ENCODE measurements at regions not wholly inside any gene's neighbourhood (a gene's known extent, or its start where the extent isn't known, plus 50 kb on each side); places are given as distances from the start of the nearest gene placed in this dataset.
"Not testable (repeated sequence)": the region's sequence is repeated elsewhere in the genome, so short reads cannot be mapped to it uniquely, and the experiment has no call there.

DNA sequence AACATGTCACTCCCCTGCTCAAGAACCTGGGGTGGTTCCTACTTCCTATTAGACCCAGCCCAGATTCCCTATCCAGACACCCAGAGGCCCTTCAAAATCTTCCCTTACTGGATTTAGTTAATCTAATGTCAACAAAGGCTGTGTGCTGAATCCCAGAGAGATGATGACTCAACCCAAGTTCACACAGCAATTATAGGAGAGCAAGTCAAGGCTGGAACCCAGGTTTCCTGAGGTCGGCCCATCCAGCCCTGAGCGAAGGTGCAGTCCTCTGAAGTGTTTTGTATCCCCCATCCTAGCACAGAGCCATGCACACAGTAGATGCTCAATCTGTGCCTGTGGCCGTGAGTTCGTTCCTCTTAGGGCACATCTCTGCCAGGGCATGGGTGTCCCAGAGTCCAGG is 452.1 kb downstream of the GOLGA6L6 start:
- DNase-seq (ENCODE audit: low read depth in 2 of 2) = not testable (repeated sequence)

DNA sequence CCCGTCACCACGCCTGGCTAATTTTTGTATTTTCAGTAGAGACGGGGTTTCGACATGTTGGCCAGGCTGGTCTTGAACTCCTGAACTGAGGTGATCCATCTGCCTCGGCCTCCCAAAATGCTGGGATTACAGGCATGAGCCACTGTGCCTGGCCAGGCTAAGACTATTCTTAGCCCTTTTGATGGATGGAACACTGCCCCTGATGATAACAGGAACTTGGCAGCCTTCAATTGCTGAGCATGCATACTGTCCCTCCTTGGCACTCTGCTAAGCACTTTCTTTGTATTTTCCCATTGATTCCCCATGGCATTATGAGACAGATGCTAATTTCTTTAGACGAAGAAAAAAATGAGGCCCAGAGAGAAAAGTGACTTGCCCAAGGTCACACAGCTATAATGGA is 457.6 kb downstream of the GOLGA6L6 start:
- DNase-seq (ENCODE audit: low read depth in 2 of 2) = not testable (repeated sequence)

DNA sequence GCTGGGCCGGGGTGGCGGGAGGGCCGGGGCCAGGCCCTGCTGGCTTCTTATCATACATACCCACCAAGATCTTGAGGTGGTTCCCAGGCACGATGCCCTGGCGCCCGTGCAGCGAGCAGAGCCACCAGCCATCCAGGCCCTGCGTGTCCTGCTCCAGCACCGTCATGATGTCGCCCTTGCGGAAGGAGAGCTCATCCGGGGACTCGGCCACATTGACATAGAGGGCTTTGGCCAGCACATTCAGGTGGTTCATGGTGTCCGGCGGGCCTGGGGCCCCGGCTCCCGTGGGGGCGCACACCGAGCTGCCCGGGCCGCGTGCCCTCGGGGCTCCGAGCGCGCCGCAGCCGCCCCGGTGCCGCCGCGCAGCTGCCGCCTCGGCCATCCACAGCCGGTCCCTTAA is 467.5 kb downstream of the GOLGA6L6 start:
- DNase-seq (ENCODE audit: low read depth in 2 of 2) = not testable (repeated sequence)

DNA sequence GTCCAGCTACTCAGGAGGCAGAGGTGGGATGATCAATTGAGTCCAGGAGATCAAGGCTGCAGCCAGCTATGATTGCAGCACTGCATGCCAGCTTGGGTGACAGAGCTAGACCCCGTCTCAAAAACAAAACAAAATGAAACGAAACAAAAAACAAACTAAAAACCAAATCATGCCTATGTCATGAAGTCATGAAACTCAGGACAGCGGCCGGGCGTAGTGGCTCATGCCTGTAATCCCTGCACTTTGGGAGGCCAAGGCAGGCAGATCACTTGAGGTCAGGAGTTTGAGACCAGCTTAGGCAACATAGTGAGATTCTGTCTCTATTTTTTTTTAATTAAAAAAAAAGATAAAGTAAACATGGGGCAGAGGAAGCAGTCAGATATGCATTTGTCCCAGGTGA is 472.6 kb downstream of the GOLGA6L6 start:
- DNase-seq (ENCODE audit: low read depth in 2 of 2) = not testable (repeated sequence)

DNA sequence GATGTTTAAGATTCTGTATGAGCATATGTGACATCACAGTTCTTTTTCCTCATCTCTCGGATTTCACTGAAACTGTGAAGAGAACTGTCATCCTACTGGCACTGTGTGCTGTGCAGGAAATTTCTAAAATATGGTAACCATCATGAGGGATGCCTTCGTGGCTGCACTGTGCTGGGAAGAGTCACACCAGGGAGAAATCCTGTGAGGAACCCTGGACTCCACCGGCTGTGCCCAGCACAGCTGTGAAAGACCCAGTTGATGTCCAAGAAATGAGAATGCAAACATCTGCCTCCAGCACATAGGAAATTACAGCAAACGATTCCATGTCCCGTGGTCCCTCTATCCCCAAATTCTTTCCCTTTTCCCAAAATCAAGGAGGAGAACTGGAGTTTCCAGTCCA is 475.4 kb downstream of the GOLGA6L6 start:
- DNase-seq (ENCODE audit: low read depth in 2 of 2) = not testable (repeated sequence)

DNA sequence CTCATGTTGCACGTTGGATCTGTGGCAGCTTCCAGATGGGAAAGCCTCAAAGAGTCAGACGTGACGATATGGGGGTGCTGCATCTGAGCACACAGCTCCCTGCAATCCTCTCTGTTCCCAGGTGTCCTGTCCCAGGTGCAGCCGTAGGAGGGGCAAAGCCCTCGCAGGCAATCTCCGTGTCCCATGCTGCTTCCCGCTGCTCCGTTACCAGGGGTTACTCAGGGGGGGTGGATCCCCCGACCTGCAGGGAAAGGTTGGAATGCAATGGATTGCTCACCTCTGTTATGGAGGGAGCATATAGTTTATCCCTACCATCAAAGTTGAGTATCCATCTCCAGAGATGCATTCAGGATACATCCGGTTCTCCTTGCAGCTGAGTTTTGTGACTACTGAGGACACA is 476.1 kb downstream of the GOLGA6L6 start:
- DNase-seq (ENCODE audit: low read depth in 2 of 2) = not testable (repeated sequence)

DNA sequence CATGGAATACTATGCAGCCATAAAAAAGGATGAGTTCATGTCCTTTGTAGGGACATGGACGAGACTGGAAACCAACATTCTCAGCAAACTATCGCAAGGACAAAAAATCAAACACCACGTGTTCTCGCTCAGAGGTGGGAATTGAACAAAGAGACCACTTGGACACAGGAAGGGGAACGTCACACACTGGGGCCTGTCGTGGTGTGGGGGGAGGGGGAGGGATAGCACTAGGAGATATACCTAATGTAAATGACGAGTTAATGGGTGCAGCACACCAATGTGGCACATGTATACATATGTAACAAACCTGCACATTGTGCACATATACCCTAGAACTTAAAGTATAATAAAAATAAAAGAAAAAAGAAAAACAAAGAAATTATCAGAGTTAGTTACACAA is 478.4 kb downstream of the GOLGA6L6 start:
- not testable (repeated sequence) for DNase-seq (ENCODE audit: low read depth in 2 of 2)

DNA sequence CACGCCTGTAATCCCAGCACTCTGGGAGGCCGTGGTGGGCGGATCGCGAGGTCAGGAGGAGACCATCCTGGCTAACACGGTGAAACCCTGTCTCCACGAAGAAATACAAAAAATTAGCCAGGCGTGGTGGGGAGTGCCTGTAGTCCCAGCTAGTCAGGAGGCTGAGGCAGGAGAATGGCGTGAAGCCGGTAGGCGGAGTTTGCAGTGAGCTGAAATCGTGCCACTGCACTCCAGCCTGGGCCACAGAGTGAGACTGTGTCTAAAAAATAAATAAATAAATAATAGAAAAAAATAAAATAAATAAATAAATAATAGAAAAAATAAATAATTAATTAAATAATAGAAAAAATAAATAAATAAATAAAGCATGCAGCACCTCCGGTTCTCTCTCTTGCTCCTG is 480.8 kb downstream of the GOLGA6L6 start:
- DNase-seq (ENCODE audit: low read depth in 2 of 2) = not testable (repeated sequence)

DNA sequence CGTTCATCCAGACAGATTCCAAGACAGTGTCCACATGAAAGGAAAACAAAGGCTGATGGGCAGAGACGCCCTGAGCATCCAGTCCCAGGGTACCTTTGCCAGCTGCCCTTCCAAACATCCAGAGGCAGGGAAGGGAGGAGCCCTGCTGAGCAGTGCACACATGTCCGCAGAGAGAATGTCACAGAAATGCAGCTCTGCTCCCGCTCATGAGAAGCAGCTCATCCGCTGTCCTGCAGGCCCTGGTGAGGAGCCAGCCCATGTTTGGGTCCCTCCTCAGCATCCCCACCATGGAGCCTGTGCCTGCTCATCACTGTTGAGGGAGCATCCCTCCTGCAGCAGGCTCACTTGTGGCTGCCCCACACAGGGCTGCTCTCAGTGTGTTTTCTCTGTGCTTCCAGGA is 484.7 kb downstream of the GOLGA6L6 start:
- not testable (repeated sequence) for DNase-seq (ENCODE audit: low read depth in 2 of 2)

DNA sequence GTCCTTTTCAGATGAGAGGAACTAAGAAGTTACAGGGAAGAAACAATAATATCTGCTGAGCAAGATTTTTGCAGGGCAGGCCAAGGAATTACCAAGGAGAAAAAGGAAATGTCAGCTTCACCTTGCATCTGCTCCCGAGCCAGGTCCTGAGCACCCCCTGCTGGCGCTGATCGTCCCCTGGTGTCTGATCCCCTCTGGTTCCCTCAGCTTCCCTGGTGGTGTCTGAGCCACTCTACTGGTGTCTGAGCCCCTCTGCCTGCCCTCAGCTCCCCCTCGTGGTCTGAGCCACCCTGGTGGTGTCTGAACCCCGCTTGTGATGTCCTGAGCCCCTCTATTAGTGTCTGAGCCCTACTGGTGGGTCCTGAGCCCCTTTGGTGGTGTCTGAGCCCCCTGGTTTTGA is 485.7 kb downstream of the GOLGA6L6 start:
- not testable (repeated sequence) for DNase-seq (ENCODE audit: low read depth in 2 of 2)

DNA sequence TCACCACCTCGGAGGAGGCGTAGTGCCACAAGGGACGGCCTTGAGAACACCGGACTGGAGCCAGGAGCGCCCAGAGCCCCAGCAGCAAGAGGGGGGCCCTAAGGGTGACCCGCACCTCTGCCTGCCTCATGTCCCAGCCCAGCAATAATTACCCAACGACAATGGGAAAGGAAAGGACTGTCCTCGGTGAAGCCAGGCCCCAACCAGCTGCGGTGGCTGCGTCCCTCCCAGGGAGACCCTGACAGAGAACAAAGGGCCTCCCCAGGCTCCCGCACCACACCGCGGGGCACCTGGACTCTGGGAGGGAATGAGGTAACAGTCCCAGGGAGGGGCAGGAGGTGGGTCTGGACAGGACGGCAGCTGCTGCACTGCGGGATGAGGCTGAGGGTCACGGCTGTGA is 493.4 kb downstream of the GOLGA6L6 start:
- not testable (repeated sequence) for DNase-seq (ENCODE audit: low read depth in 2 of 2)

DNA sequence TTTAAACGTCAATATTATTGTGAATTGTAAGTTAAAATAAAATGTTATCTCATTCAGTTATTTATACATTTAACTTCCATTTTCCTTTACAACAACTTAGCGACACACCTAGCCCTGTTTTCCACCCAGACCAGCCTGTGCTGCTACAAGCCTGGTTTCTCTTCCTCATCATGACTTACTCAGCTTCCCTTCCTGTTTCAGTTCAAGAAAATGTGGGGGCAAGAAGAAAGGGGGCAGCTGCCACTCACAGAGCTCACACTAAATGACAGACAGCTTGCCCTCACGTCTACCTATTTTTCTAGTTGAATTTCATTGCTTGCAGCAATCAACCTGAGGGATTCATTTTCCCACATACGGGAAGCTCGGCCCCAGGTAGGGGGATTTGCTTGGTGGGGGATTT is 496.4 kb downstream of the GOLGA6L6 start:
- DNase-seq (ENCODE audit: low read depth in 2 of 2) = not testable (repeated sequence)

DNA sequence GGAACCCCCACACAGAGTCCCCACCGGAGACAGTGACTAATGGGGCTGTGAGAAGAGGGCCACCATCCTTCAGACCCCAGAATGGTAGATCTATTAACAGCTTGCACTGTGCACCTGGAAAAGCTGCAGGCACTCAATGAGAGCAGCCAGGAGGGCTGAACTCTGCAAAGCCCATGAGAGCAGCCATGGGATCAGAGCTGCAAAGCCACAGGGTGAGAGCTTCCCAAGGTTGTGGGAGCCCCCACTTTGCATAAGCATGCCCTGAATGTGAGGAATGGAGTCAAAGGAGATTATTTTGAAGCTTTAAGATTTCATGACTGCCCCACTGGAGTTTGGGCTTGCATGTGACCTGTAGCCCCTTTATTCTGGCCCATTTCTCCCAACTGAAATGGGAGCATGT is 500.9 kb downstream of the GOLGA6L6 start:
- DNase-seq (ENCODE audit: low read depth in 2 of 2) = not testable (repeated sequence)

DNA sequence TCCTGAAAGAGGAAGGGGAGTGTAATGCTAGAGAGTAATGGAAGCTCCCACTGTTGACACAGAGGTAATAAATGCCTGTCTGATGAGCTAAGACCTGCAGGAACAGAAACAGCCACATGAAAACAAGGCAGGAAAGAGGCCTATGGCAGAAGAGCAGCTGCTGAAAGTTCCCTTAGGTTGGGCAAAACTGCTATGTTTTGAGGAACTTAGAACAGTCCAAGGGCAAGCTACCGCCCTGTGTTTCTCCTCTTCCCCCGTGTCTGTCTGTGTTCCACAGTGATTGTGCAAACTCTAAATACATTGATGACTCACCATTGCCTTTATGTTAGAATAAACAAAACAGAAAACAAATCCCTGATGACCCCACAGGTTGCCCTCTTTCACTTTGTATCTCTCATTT is 516.6 kb downstream of the GOLGA6L6 start:
- not testable (repeated sequence) for DNase-seq (ENCODE audit: low read depth in 2 of 2)

DNA sequence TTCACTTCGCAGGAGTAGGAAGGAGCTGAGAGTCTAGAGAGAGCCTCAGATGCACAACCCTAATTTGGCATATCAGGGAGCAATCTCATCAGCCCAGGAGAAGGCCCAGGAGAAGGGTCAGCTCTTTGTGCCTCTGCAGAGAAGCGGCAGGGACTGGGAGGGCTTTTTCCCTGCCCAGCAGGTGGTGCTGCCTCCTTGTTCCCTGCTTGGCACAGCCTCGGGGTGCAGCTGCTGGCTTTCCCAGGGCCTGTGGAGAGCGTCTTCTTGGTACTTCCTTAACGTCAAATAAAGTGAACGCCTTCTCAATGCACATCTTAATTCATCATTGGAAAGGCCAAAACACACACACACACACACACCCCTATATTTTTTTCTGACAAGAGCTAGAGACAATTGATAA is 519.3 kb downstream of the GOLGA6L6 start:
- not testable (repeated sequence) for DNase-seq (ENCODE audit: low read depth in 2 of 2)

DNA sequence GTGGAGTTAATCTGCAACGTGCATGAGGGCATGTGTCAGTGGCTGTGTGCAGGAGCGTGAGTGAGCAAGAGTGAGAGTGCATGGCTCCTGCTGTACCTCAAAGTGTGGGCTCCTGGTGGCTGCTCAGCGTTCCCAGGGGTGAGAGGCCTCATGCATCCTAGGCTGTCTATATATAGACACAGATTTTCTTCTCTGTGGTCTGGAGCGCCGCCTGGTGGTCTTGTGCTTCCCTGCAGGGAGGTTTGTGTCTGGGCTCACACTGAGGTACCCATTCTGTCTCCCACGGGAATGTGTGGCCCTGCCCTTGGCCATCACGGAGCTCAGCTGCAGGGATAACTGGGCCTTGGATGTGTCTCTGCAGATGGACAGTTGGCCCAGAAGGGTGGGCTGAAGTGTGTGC is 520.2 kb downstream of the GOLGA6L6 start:
- not testable (repeated sequence) for DNase-seq (ENCODE audit: low read depth in 2 of 2)

DNA sequence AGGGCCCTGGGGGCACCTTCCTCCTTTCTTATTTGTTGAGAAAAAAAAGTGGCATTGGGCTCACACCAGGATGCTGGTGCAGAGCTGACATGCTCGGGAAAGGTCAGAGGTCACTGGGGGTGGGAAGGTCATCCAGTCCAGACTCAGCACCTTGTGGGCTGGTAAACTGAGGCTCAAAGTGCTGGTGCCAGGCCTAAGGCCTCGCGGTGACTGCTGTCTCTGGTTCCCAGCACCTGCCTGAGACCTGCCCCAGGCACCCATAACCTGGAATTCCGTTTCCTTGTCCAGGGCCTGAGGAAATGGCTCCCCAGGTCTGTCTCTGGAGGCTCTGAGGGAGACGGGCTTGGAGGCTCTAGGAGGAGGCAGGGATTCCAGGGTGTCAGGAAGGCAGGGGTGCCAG is 521.0 kb downstream of the GOLGA6L6 start:
- DNase-seq (ENCODE audit: low read depth in 2 of 2) = not testable (repeated sequence)

DNA sequence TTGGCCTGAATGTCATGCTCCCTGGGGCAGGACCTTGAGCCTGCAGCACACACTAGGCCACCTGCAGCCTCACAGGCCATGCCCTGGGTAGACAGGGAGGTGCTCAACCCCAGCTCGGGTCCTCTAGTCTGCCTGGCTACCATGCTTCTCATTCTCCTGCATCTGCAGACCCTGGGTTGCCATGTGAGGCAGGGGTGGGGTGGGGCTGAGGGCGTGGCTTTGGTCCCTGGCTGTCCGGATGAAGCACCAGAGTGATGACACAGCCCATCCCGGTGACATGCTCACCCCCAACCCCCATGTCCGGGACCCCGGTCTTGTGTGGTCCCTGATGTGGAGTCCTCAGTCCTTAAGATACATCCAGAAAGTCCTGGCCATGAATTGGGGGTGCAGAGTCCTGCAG is 521.8 kb downstream of the GOLGA6L6 start:
- not testable (repeated sequence) for DNase-seq (ENCODE audit: low read depth in 2 of 2)

DNA sequence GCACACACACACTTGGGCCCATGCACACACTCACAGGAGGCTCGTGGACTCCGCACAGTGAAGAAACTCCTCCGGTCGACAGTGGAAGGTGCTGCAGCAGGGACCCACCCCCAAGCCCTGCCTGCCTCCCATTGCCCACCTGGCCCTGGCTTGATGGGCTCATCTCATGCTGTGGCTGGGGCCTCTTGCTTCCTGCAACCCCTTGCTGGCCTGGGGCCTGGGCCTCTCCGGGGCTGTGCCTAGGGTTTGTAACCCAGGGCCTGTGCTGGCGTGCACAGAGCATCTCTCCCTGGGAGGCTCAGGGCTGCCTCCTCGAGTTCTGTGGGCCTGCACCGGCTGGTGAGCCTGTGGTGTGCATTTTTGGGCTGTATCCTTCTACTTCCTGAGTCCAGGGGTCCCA is 524.0 kb downstream of the GOLGA6L6 start:
- not testable (repeated sequence) for DNase-seq (ENCODE audit: low read depth in 2 of 2)

DNA sequence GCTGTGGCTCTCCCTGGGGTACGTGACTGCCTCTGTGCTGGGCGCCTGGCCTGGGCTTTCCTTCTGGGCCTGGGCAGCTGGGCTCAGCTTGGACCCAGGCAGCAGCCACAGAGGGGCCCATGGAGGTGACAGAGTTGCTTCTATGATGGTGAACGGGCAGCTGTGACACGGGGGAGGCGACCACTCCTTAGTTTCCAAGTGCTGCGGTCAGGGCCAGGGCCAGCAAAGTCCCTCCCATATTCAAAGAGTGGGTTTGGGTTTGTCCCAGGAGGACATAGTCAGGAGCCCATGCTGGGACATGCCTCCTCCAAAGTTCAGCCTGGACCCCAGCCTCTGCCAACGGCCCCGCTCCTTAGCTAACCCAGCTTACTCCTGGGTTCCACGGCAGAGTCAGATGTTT is 524.7 kb downstream of the GOLGA6L6 start:
- not testable (repeated sequence) for DNase-seq (ENCODE audit: low read depth in 2 of 2)

DNA sequence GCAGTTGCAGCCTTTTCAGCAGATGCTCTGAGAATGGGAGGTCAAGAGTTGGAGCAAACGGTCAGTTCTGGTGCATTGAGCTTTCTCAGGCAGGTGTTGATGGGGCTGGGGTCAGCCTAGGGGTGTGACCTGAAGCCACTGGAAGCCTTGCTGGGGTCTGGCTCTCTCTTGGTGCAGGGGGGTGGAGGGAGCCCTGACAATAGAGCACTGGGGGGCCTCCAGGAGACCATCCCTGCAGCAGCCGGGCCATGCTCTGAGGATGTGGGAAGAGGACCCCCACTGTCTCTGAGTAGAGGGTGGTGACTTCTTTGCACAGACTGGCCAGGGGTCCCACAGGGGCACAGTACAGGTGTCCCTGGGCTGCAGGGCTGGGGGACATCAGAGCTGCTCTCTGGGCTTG is 528.8 kb downstream of the GOLGA6L6 start:
- not testable (repeated sequence) for DNase-seq (ENCODE audit: low read depth in 2 of 2)

DNA sequence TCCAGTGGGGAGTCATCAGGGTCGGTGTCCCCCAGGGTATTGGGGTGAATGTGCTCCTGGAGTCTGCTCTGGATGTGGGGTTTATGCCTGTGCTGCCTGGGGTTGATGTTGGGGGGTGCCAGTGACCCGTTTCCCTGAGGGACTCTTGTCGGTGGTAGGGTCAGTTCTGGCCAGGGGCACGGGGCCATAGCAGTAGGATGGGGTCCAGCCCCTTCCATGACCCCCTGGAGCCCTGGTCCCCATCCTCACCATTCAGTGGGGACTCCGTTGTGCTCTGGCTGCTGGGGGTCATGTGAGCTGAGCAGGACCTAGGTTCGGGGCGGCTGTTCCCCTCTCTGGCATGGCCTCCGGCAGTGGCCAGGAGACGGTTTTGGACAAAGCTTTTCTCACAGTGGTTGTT is 530.8 kb downstream of the GOLGA6L6 start:
- not testable (repeated sequence) for DNase-seq (ENCODE audit: low read depth in 2 of 2)

DNA sequence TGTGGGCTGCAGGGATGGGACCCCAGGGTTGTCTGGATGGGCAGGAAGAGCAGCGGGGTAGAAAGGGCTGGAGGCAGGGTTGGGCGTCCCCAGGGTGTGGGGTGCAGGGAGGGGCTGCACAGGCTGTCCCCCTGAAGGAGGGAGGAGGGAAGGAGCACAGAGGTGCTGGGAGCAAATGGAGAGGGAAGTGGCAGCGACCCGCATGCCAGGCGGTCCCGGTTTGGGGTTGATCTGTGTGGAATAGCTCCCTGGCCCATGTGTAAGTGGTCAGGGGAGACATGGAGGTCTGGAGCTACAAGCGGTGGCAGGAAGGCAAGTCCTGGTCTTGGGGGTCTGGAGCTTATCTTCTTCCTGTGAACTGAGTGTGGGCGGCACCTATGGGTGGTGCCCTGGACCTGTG is 532.0 kb downstream of the GOLGA6L6 start:
- not testable (repeated sequence) for DNase-seq (ENCODE audit: low read depth in 2 of 2)

DNA sequence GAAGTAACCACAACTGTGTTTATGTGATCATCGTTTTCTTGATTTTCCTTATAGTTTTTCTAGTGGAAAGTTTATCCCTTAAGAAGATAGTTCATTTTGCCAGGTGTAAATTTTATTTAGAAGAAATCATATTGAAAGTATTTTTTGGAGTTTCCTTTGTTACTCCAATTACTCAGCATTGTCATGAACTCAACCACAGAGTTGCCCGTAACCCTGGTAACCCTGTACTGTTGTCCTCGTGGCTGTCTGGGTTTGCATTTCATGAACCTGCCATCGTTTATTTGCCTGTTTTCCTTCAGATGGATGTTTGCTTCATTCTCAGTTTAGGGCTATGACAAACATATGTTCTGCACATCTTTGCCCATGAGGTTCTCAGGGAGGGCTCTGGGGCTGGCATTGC is 534.3 kb downstream of the GOLGA6L6 start:
- not testable (repeated sequence) for DNase-seq (ENCODE audit: low read depth in 2 of 2)

All from stimulated activated CD4-positive, alpha-beta T cell treated with anti-CD3 and anti-CD28 coated beads, Interleukin-12 subunit alpha, Interleukin-12 subunit beta, amount 100 ng/mL, for 24 hours (primary cell).